GM19438 (cell line): ENCODE measurements at regions not wholly inside any gene's neighbourhood (a gene's known extent, or its start where the extent isn't known, plus 50 kb on each side); places are given as distances from the start of the nearest gene placed in this dataset.

Experiments
- ATAC-seq: cut with Tn5 transposase; IDR thresholded peaks from one replicate; pipeline ENCODE4 v1.9.1; 2021; ENCODE audit warnings: low read depth; ENCODE audit not compliant: unreplicated experiment

DNA sequence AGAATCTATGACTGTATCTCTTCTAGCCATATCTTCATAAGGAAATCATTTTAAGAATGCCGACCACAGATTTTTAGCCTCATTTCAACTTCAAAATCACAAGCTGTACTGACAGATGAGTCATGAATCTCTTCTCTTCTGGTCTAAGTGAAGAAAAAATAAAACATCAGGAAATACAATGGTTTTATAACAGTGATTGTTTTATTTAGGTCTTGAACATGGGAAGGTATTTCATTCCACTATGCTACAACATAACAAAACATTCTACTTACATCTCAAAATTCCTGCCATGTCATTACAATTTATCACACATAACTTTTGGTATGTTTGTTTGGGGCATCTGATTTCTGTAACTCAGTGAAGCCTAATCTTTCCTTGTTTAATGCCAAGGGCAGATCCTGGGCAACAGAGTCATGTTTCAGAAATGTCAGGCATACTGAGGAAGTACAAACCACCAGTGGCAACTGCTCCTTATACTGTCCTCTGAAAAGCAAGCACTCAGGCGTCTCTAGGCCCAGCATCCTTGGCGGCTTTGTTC is 325.0 kb downstream of the PDHA2 start:
- no peak for ATAC-seq

DNA sequence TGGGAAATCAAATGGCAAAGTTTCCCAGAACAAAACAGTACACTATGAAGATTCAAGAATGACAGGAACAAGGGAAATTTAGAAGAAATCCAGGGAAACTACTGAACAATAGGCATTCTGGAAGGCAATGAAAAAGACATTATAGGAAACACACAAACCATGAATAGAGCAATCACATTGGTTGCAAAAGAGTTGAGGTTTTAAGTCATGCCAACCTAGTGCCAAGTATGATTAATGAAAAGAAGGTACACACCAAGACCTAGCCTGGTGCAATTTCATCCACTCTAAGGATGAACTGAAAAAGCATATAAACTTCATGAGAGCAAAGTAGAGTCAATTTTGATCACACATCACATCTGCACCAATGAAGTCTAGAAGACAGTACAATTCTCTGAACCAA is 326.9 kb downstream of the PDHA2 start:
- no peak for ATAC-seq

DNA sequence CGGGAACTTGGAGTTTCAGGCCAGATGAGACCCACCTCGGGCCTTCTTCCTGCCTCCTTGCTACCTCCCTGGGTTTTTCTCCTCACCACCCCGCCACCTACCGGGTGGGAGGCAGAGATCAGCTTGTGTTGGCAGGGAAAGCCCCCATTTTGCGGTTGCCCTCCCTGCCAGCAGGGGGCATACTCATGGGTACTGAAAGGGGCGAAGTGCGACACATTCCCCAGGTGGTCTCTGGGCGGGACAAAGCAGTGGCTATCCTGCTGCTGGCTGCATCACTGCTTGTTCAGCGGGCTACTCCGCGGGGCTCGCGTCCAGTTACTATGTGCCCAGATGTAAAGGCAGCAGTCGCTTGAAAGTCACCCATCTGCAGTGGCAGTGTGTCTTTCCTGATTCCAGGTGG is 330.3 kb downstream of the PDHA2 start:
- no peak for ATAC-seq

DNA sequence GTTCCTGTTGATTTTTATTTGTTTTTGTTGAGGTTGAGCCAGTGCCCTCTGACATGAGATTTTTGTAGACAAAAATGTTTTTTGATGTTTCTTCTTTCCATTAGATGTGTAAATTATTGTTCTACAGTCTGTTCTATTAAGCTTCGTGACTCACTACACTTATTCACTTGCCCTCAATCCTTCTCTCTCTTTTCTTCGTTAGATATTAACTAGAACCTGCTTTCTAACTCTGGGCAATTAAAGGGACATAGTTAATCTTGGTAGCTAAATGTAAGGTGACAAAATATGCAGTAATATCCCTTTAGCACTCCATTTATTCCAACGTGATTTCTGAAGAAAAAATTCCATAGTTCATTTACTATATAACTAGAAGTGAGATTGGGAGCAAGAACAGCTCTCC is 333.9 kb downstream of the PDHA2 start:
- ATAC-seq = no peak

DNA sequence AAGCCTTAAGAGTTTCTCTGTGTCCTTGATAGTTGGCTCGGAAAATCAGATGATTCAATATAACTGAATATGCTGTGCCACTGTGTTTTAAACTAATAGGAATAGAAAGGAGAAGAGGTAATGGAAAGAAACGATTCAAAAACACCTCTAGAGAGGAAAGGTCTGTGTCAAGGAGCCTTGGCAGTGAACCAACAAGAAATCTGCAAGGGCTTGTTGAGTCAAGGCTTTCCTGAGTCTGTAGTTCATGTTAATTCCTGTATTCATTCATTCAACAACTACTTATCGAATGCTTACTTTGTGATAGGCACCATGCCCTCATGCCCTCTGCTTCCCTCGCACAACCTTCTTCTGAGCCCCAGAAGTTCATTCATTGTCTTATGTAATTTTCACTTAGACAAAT is 336.0 kb downstream of the PDHA2 start:
- ATAC-seq = no peak

DNA sequence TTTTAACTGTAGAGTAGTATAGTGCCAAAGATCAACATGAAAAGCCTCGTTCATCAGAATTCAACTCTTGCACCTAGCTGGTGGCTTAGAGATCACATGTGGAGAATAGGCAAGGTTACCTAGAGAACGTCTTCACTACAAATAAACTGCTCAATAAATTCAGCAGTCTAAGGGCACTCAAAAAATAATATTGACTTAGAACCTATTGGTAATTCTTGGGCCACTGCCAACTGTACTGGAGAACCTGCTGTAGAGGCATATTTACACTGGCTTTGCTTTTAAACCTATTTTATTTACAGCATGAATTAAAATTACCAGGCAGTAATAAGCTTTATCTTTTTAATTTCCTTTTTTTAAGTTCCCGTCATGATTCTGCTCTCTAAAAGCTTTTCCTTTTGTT is 343.7 kb downstream of the PDHA2 start:
- ATAC-seq = no peak

DNA sequence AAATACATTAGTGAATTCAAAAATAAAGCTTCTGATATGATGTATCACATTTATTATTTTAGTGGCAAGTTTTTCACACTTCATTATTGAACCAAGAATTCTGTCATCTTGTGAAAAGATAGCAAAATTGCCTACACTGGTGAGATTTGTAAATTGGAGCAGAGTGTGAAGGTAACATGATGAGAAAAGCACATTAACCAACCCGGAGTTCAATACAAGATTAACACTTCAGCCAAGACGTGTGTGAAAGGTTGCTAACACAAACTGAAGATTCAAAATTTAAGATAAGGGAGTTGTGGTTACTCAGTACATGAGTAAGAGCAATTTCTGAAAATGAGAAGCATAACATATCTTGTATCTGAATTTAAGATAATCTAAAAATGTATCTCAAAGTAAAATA is 346.7 kb downstream of the PDHA2 start:
- ATAC-seq = no peak

DNA sequence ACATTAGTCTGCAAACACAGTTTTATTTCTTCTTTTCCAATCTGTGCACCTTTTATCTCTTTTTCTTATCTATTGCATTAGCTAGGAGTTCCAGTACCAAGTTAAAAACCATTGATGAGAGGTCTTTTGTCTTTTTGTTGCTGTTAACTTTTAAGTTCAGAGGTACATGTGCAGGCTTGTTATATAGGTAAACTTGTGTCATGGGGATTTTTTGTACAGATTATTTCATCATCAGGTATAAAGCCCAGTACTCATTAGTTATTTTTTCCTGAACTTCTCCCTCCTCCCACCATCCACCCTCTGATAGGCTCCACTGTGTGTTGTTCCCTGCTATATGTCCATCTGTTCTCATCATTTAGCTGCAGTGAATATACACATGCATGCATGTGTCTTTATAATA is 349.9 kb downstream of the PDHA2 start:
- no peak for ATAC-seq

DNA sequence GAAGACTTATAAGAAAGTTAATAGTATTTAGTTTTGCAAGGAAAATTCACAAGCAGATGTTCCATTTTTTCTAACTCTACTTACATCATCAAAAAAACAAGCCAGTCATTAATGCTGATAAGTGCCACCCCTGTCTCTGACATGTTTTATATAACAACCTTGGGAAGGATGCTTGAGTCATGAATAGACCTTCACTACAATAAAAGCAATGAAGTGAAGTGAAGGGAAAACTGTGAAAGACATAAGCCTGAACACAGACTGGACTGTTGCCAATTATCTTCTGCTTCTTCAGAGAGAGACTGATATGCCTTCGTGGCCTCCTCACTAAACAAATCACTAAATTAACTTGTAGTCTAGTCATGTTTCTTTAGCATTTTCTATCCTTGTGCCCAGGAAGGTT is 353.2 kb downstream of the PDHA2 start:
- no peak for ATAC-seq

DNA sequence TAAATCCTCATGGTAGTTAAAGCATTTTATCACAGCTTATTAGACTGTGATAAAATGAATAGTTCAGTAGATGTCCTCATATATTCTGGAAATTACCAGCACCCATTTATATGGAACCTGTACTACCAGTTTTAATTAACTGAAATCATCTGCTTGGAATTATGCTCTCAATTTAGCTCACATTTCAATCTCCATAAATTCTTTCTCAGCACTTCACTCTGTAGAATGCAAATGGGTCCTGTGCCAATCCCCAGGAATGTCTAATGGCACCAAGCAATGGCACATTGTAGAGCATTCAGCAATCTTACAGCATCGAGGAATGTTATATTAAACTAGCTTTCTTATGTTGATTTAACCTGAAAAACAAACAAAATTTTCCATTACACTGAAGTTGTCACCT is 355.1 kb downstream of the PDHA2 start:
- ATAC-seq = no peak

DNA sequence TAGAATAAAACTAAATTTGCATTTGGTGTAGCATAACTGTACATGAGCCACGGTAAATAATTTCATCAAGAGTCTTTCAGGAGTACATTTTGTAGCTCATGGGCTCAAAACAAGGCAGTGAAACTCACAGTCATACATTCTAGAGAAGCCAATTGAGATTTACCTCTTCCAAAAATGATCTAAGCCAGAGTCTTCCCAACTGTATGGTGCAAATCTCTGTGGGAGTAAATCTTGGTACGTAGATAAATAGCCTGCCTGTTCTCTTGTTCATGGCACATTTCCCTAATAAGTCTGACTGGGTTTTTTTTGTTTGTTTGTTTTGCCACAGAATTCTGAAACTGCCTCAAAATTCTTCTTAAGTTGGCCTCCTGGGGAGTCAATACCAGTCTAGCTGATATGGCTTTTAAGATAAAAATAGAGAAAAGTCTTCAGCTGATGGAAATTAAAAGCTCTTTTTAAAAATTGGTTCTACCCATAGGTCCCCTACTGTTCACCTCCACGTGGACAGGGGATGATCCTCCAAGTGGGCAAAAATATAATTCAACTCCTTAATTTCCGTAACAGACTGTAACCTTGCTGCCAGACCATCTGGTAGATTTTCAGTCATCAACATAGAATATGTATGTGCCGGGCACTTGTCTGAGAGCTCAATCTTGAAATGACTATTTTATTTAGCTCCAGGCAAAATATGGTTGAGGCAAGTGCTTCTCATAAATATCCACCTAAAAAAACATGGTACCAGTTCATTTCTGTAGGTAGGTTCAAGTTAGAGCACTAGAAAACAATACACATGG is 365.4 kb downstream of the PDHA2 start:
- ATAC-seq = no peak

DNA sequence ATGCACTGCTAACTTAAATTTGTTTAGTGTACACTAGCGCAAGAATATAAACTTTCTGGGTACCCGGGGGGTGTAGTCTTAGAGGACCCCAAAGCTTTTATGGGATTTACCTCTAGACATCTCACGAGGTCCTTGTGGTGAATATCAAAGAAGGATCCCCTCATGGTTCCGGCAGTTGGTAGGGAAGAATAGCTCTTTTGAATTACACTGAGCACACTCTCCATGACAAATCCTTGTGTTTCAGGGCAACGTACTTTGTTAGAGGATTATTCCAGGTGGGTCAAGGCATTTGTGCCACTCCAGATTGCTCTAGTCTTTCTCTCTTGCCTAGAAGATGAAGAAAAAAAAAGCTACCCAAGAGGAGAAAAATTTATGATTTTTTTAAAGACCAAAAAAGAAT is 387.6 kb downstream of the PDHA2 start:
- no peak for ATAC-seq

DNA sequence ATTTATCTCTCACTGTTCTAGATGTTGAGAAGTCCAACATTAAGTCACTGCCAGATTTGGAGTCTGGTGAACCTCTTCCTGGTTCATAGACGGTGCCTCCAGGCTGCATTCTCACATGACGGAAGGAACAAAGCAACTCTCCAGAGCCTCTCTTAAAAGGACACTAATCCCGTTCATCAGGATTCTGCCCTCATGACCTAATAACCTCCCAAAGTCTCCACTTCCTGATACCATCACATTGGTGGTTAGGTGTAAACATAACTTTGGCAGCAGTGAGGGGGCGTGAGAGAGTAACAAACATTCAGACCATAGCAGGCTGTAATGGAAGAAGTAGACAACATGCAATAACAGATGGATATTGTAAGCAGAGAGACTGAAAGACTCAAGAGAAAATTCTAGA is 388.6 kb downstream of the PDHA2 start:
- no peak for ATAC-seq

DNA sequence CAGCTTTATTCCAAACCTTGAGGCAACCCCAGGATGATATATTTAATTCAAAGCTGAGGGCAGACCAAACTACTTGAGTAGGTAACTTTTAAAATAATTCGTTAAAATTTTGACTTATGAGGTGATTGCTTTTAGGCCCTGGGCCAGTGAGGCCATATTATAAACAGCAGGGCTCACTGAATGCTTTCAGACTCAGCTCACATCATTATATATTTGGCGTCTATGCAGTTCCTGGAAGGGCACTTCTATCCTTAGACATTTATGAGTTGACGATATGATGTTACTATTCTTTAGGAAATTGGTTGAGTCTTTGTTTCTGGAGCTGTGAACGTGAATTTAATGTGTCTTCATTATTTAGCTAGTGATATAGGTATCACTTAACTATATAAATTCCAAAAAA is 400.1 kb downstream of the PDHA2 start:
- no peak for ATAC-seq

DNA sequence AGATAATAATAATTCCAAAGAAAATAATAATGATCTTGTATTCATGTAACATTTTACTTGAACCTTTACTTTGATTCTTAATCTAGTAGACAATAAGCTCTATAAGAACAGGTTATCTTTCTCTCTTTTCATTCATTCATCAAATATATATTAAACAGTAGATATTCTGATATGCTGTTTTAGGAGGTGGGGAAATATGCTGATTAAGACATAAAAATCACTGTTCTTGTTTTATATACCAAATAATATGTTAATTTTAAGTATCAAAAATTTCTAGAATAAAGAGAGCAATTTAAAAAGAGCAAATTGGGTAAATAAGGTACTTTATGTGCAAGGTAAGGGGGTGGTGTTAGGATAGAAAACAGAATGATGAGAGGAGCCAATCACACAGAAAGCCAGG is 401.9 kb downstream of the PDHA2 start:
- no peak for ATAC-seq

DNA sequence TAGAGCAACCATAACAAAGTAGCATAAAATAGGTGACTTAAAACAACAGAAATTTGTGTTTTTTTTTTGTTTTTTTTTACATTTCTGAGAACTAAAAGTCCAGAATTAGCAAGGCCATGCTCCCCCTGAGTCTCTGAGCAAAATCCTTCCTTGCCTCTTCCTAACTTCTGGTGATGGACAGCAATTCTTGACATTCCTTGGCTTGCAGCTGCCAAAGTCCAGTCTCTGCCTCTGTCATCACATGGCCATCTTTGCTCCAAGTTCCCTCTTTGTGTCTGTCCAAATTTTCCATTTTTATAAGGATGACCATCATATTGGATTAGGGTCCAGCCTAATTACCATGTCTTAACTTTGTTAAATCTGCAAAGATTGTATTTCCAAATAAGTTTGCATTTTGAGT is 407.2 kb downstream of the PDHA2 start:
- no peak for ATAC-seq

DNA sequence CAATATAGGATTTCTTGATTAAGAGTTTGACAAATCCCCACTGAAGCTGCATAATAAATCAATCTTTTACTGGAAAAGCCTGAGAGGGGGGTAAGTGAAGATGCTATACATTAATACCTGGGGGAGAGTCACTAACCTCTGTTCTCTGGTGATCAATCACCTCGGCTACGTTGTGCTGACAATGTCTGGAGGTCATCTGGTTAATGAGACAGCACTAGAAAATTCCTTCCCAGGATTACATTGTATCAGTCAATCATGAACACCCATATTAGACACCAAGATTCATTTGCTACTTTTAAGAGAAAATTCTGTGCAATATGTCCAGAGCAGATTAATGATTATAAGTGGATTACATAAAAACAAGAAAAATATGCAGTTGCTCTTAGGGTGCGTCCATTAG is 408.3 kb downstream of the PDHA2 start:
- ATAC-seq = no peak

DNA sequence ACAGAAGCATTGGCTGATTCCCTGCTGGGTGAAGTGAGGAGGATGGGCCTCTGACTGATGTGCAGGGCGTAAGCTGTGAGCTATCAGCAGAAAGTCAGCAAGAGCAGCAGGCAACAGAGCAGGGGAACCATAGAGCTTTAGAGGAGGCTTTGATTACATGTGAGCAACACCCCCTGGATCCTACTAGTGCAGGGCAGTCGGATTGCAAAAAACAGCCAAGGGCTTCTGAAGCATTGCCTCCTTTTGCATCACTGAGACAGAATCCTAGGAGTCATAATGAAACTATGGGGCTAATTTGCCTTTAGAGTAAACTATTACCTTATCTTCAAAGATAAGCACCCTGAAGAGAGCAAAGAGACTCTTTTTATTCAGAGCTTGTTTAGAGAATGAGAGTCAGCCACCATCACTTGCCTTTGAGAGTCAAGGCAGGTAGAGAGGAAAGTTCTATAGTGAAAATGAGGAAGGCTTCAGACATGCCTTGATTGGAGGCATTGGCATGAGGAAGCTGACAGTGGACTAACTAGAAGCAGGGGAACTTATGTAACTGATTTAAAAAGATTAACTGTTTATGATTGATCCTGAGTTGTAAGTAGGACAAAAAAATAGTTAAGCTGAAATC is 420.3 kb downstream of the PDHA2 start:
- ATAC-seq = no peak

DNA sequence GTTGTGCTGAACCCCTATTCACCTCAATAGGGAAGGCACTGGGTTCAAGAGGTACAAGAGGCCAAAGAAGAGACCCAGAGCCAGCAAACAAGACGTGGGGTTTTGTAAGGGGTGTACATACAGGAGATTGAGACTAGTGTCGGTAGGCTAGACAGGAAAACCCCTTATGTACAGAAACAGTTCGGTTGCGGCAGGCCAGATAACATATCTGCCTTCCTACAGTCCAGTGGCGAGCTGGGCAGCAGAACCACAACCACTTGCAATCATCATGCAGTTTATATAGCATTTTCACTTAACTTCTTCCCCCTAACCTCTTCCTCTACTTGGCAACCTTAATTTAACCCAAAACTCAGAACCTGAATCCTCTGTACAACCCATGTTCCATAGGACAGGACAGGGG is 422.2 kb downstream of the PDHA2 start:
- ATAC-seq = no peak

DNA sequence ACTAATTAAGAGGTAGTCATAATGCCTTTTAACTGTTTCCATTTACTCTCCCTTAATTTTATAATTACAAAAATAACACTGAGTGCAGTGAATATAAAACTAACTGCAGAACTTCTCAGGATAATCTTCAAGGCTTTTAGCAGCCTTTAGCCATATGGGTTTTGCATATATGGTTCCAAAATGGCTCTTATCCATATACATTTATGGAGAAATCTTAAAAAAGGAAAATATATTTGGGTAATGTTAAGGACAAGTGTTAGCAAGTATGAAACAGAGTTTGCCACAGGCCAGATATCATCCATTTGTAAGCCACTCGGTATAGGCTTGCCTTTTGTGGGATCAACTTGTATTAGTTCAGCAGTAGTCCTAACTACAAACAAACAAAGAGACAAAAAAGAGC is 423.4 kb downstream of the PDHA2 start:
- no peak for ATAC-seq

DNA sequence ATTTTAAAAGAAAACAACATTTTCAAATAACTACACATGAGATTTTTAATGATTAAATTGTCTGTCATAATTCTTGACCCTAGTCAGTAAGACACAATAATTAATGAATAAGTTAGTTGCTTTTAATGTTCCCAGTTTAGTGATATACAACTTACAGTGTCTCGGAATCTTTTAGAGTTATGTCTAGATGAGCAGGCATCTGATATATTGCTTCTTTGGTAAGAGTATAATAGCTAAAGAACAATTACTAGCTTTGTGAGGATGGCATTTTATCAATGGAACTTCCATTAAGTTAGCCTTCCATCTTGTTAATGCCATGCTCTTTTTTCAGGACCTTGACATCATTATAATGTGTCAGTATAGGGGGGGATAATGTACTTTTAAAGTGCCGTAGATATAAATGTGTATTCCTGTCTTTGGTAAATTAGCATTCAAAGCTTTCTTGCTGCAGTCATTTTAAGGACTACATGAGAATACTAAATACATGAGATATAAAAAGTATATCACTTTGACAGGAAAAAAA is 425.1 kb downstream of the PDHA2 start:
- no peak for ATAC-seq

DNA sequence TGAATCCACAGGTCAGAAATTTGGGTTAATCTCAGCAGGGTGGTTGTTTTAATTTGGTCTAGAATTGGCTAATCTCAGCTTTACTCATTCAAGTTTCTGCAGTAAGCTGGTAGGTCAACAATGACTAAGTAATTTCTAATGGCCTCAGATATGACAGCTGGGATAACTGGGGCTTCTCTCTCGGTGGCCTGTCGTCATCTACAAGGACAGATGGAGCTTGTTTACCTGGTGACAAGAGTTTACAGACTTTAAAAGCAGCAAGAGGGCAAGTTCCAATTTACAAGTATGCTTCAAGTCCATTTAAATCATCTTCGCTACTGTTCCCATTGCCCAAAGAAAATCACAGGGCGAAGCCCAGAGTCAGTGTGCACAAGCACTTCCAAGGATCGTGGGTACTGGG is 453.9 kb downstream of the PDHA2 start:
- ATAC-seq = no peak
